Astrocyte (in vitro differentiated cells and primary cell): ENCODE measurements at regions not wholly inside any gene's neighbourhood (a gene's known extent, or its start where the extent isn't known, plus 50 kb on each side); places are given as distances from the start of the nearest gene placed in this dataset.
A peak's percentile ranks its signal among the peaks of the same experiment; 100 is the strongest.

Source experiments
- DNase-seq: peaks from one replicate; pipeline ENCODE4 v3.0.0-alpha.2; 2010; ENCODE audit warnings: low read depth
- FAIRE-seq: peaks from 2 replicates; lab custom pipeline; 2011; peaks lifted over from hg19 to GRCh38; lab: Jason Lieb, UNC
- H2AFZ ChIP-seq: 2 replicates; pipeline ENCODE4 v1.6.0; 2012; ENCODE audit warnings: low read depth, low read length, inconsistent platforms
- H3K27ac ChIP-seq: 2 replicates; pipeline ENCODE4 v1.5.1; 2011; ENCODE audit warnings: low read depth, low read length, inconsistent platforms
- H3K27me3 ChIP-seq: 2 replicates; pipeline ENCODE4 v1.6.0; 2011; ENCODE audit warnings: low read length, inconsistent platforms; ENCODE audit not compliant: insufficient read depth
- H3K36me3 ChIP-seq: 2 replicates; pipeline ENCODE4 v1.5.1; 2011; ENCODE audit warnings: low read length, inconsistent platforms; ENCODE audit not compliant: insufficient read depth
- H3K4me1 ChIP-seq: 2 replicates; pipeline ENCODE4 v1.5.1; 2011; ENCODE audit warnings: low read length, inconsistent platforms; ENCODE audit not compliant: insufficient read depth
- H3K4me2 ChIP-seq: 2 replicates; pipeline ENCODE4 v1.6.0; 2012; ENCODE audit warnings: low read length, inconsistent platforms
- H3K4me3 ChIP-seq: 2 replicates; pipeline ENCODE4 v1.5.1; 2011; ENCODE audit warnings: low read depth, mild to moderate bottlenecking, low read length, inconsistent platforms; ENCODE audit not compliant: insufficient read depth
- H3K79me2 ChIP-seq: 2 replicates; pipeline ENCODE4 v1.6.0; 2012; ENCODE audit warnings: mild to moderate bottlenecking, low read length, inconsistent platforms; ENCODE audit not compliant: insufficient read depth
- H3K9ac ChIP-seq: 2 replicates; pipeline ENCODE4 v1.6.0; 2012; ENCODE audit warnings: mild to moderate bottlenecking, low read length, inconsistent platforms
- H3K9me3 ChIP-seq: 2 replicates; pipeline ENCODE4 v1.5.1; 2012; ENCODE audit warnings: low read depth, mild to moderate bottlenecking, low read length, inconsistent platforms; ENCODE audit not compliant: insufficient read depth
- H4K20me1 ChIP-seq: 2 replicates; pipeline ENCODE4 v1.6.0; 2012; ENCODE audit warnings: low read length, inconsistent platforms; ENCODE audit not compliant: insufficient read depth
- H3K27ac Mint-ChIP-seq: one replicate; pipeline ENCODE4 v1.8.0; 2021; ENCODE audit warnings: mild to moderate bottlenecking, mixed read lengths; ENCODE audit not compliant: unreplicated experiment
- H3K27me3 Mint-ChIP-seq: one replicate; pipeline ENCODE4 v1.8.0; 2021; ENCODE audit warnings: low read depth, mixed read lengths; ENCODE audit not compliant: unreplicated experiment
- H3K36me3 Mint-ChIP-seq: one replicate; pipeline ENCODE4 v1.8.0; 2021; ENCODE audit warnings: low read depth, mixed read lengths; ENCODE audit not compliant: unreplicated experiment
- H3K4me1 Mint-ChIP-seq: one replicate; pipeline ENCODE4 v1.8.0; 2021; ENCODE audit warnings: low read depth, mixed read lengths; ENCODE audit not compliant: unreplicated experiment
- H3K4me3 Mint-ChIP-seq: one replicate; pipeline ENCODE4 v1.8.0; 2021; ENCODE audit warnings: mild to moderate bottlenecking, moderate library complexity, mixed read lengths; ENCODE audit not compliant: unreplicated experiment
- H3K9me3 Mint-ChIP-seq: one replicate; pipeline ENCODE4 v1.8.0; 2021; ENCODE audit warnings: mild to moderate bottlenecking, mixed read lengths; ENCODE audit not compliant: unreplicated experiment
- CTCF ChIP-seq: IDR thresholded peaks from 2 replicates; pipeline ENCODE4 v1.5.1; 2011; ENCODE audit warnings: low read depth, mild to moderate bottlenecking, inconsistent platforms, low read length, moderate library complexity; ENCODE audit not compliant: insufficient read depth
- EZH2 ChIP-seq: IDR thresholded peaks from 2 replicates; pipeline ENCODE4 v1.6.1; 2012; ENCODE audit warnings: mild to moderate bottlenecking, low read length, inconsistent platforms; ENCODE audit not compliant: insufficient read depth

- H3K27me3 ChIP-seq: no peaks in the 10 kb centered on the region
- H4K20me1 ChIP-seq: no peaks in the 10 kb centered on the region
- no peak overlapping the region for H2AFZ ChIP-seq
- no peak overlapping the region for H3K4me3 ChIP-seq
- Mint-ChIP-seq H3K4me1 (no peaks in the 10 kb centered on the region), H3K9me3 (no peaks in the 10 kb centered on the region), H3K27ac (no peak overlapping the region), H3K4me3 (peak overlapping the region; percentile 34), H3K27me3 (no peaks in the 10 kb centered on the region), H3K36me3 (no peaks in the 10 kb centered on the region)
- H3K36me3 ChIP-seq: no peaks in the 10 kb centered on the region
- H3K79me2 ChIP-seq: no peaks in the 10 kb centered on the region
- no peaks in the 10 kb centered on the region for H3K9me3 ChIP-seq
- peak overlapping the region; percentile 35 for H3K4me2 ChIP-seq
- H3K4me1 ChIP-seq: no peaks in the 10 kb centered on the region
- no peak for DNase-seq
- TF ChIP-seq CTCF (no peak), EZH2 (no peak)
- no peak for FAIRE-seq
- no peak overlapping the region for H3K27ac ChIP-seq
- no peak overlapping the region for H3K9ac ChIP-seq
Measured at GRCh38 chr5:39794513-39795210, 369.9 kb upstream of the DAB2 start.

GRCh38 chr5:39785410-39785809, 360.6 kb upstream of the DAB2 start:
- DNase-seq (no peak), FAIRE-seq (no peak)
- H3K4me3 Mint-ChIP-seq: no peak overlapping the region
- H3K4me2 ChIP-seq: no peak overlapping the region
- no peak overlapping the region for H2AFZ ChIP-seq
- H3K36me3 ChIP-seq: no peaks in the 10 kb centered on the region
- no peak overlapping the region for H3K27ac ChIP-seq
- H3K79me2 ChIP-seq: no peaks in the 10 kb centered on the region
- H3K4me1 ChIP-seq: no peaks in the 10 kb centered on the region
- peaks cover 5% of the 10 kb centered on the region for H3K9me3 Mint-ChIP-seq
- H3K9ac ChIP-seq: no peak overlapping the region
- H3K27ac Mint-ChIP-seq: no peak overlapping the region
- H4K20me1 ChIP-seq: no peaks in the 10 kb centered on the region
- H3K4me3 ChIP-seq: no peak overlapping the region
- TF ChIP-seq EZH2 (no peak), CTCF (no peak)
- peaks cover 2% of the 10 kb centered on the region for H3K4me1 Mint-ChIP-seq
- no peaks in the 10 kb centered on the region for H3K27me3 Mint-ChIP-seq
- no peaks in the 10 kb centered on the region for H3K9me3 ChIP-seq
- H3K36me3 Mint-ChIP-seq: no peaks in the 10 kb centered on the region
- no peaks in the 10 kb centered on the region for H3K27me3 ChIP-seq

GRCh38 chr5:39783756-39784421, 359.1 kb upstream of the DAB2 start:
- H3K4me3 Mint-ChIP-seq: no peak overlapping the region
- Histone ChIP-seq H4K20me1 (no peaks in the 10 kb centered on the region), H3K27ac (no peak overlapping the region), H3K4me1 (no peaks in the 10 kb centered on the region), H3K4me2 (no peak overlapping the region), H2AFZ (no peak overlapping the region), H3K27me3 (no peaks in the 10 kb centered on the region), H3K9me3 (no peaks in the 10 kb centered on the region), H3K79me2 (no peaks in the 10 kb centered on the region), H3K9ac (no peak overlapping the region), H3K36me3 (no peaks in the 10 kb centered on the region), H3K4me3 (no peak overlapping the region)
- H3K27ac Mint-ChIP-seq: no peak overlapping the region
- no peaks in the 10 kb centered on the region for H3K27me3 Mint-ChIP-seq
- DNase-seq (peak; percentile 28), FAIRE-seq (peak; percentile 41)
- H3K4me1 Mint-ChIP-seq: peaks cover 7% of the 10 kb centered on the region
- H3K9me3 Mint-ChIP-seq: peaks cover 5% of the 10 kb centered on the region
- TF ChIP-seq EZH2: no peak
- TF ChIP-seq CTCF: no peak
- H3K36me3 Mint-ChIP-seq: no peaks in the 10 kb centered on the region
